Sigmoid colon (tissue), 6 donors: ENCODE measurements at regions not wholly inside any gene's neighbourhood (a gene's known extent, or its start where the extent isn't known, plus 50 kb on each side); places are given as distances from the start of the nearest gene placed in this dataset.

ENCODE experiments used
- DNase-seq: peaks from one replicate; pipeline ENCODE4 v3.0.0-alpha.2; 2019
- H3K27ac ChIP-seq, 4 donors: fragments of 200-600 bp; sonication (generic); one replicate each; pipeline ENCODE4 v1.5.1; 2016 to 2019; ENCODE audit warnings: mild to moderate bottlenecking in 1 of 4
- H3K27me3 ChIP-seq, 3 donors: fragments of 200-600 bp; sonication (generic); one replicate each; pipeline ENCODE4 v1.5.1; 2019; ENCODE audit warnings: mild to moderate bottlenecking in 1 of 3
- H3K36me3 ChIP-seq, 4 donors: fragments of 200-600 bp; sonication (generic); one replicate each; pipeline ENCODE4 v1.5.1; 2016 to 2019
- H3K4me1 ChIP-seq, 4 donors: fragments of 200-600 bp; sonication (generic); one replicate each; pipeline ENCODE4 v1.5.1; 2017 to 2019
- H3K4me3 ChIP-seq, 4 donors: fragments of 200-600 bp; sonication (generic); one replicate each; pipeline ENCODE4 v1.5.1; 2017 to 2019; ENCODE audit warnings: mild to moderate bottlenecking in 2 of 4, moderate library complexity in 1 of 4
- H3K9me3 ChIP-seq, 4 donors: fragments of 200-600 bp in 3 of 4; sonication (generic) in 3 of 4; one replicate each; pipeline versions ENCODE4 v1.5.1 to v1.6.1; 2013 to 2019
- EP300 ChIP-seq, 4 donors: sonication (generic); formaldehyde crosslinking; IDR thresholded peaks; one replicate each; pipeline ENCODE4 v1.6.1; 2017; ENCODE audit warnings: antibody characterized with exemption in 4 of 4
- POLR2A ChIP-seq, 2 donors: fragments of 450-650 bp; IDR thresholded peaks; one replicate each; pipeline ENCODE4 v1.6.1; 2016; ENCODE audit warnings: antibody characterized with exemption in 2 of 2, mild to moderate bottlenecking in 2 of 2, moderate library complexity in 2 of 2
- POLR2AphosphoS5 ChIP-seq, 4 donors: sonication (generic); formaldehyde crosslinking; IDR thresholded peaks; one replicate each; pipeline ENCODE4 v1.6.1; 2017; ENCODE audit warnings: antibody characterized with exemption in 4 of 4
- WGBS, 2 donors: extraction: QIAGEN DNeasy Blood & Tissue Kit; methylation state at CpG; one replicate each; pipeline ENCODE4 v1.1.7; 2013; 5-methylcytosine and 5-hydroxymethylcytosine counted together
- intact Hi-C: fragments of 100-400 bp; cut with DNase I; formaldehyde crosslinking; loops from one replicate; pipeline ENCODE4 v1.15.1; 2023
- TF ChIP-seq, protein P1 (sequence below), 4 experiments: fragments of 450-650 bp in 3 of 4; fragments of 200-600 bp in 1 of 4; IDR thresholded peaks; one replicate each; pipeline ENCODE4 v1.5.1; 2016 to 2019; ENCODE audit warnings: antibody characterized with exemption in 4 of 4, mild to moderate bottlenecking in 3 of 4, moderate library complexity in 2 of 4
- donor health status: healthy with polysubstance abuse.
- donor health status: healthy.

DNA sequence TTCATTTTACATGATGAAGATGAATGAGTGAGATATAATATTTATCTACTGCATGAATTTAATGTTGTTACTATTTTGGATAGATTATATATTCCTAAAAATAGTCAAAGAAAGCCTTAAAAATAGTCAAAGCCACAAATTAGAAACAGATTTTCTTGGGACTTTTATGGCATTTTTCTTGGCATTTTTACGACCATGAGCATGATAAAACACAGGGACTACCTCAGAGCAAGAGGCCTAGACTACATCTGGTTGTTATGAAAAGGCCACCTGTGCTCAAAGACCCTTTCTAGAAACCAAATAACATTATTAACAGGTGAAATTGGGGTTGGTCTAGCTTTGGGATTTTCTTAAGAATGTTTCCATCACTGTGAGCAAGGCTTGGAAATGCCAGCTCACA lies 281.0 kb downstream of the OXSM start:
- Histone ChIP-seq H3K4me1 (peaks cover 0 to 57% (median 21%) of the 10 kb centered on the region in 4 donors), H3K27ac (peak overlapping the region in 2 of 4 donors; percentile 22 to 70), H3K36me3 (no peaks in the 10 kb centered on the region), H3K4me3 (no peak overlapping the region), H3K9me3 (no peaks in the 10 kb centered on the region), H3K27me3 (no peaks in the 10 kb centered on the region)
- WGBS, 2 donors: 50 to 59% methylated on average over 1 of the region's 1 CpG
- intact Hi-C loops: no loop called here
- DNase-seq: no peak
- TF ChIP-seq EP300 (IDR thresholded peaks at IDR 0.05) (no peak), POLR2AphosphoS5 (IDR thresholded peaks at IDR 0.05) (peak in 2 of 4 donors; percentile 50 to 59)
- TF ChIP-seq, protein P1, sequence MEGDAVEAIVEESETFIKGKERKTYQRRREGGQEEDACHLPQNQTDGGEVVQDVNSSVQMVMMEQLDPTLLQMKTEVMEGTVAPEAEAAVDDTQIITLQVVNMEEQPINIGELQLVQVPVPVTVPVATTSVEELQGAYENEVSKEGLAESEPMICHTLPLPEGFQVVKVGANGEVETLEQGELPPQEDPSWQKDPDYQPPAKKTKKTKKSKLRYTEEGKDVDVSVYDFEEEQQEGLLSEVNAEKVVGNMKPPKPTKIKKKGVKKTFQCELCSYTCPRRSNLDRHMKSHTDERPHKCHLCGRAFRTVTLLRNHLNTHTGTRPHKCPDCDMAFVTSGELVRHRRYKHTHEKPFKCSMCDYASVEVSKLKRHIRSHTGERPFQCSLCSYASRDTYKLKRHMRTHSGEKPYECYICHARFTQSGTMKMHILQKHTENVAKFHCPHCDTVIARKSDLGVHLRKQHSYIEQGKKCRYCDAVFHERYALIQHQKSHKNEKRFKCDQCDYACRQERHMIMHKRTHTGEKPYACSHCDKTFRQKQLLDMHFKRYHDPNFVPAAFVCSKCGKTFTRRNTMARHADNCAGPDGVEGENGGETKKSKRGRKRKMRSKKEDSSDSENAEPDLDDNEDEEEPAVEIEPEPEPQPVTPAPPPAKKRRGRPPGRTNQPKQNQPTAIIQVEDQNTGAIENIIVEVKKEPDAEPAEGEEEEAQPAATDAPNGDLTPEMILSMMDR (IDR thresholded peaks at IDR 0.05): no peak

DNA sequence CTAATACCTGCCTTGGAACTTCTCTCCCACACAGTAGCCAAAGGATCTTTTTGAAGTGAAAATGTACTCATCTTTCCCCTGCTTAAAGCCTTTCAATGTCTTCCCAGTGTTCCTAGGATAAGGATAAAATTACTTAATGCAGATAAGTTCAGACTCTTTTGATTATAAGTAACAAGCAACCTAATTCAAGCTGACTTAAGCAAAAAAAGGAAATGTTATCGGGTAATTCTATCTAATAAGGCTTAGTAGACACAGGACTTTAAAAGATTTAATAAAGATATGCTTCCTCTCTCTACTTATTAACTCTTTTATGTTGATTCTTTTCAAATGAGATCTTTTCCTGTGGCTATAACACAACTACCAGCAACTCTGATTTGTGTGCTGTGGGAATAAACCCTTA lies 284.2 kb downstream of the OXSM start:
- no peak for DNase-seq
- Histone ChIP-seq H3K27ac (no peak overlapping the region), H3K36me3 (no peaks in the 10 kb centered on the region), H3K9me3 (no peaks in the 10 kb centered on the region), H3K4me3 (no peak overlapping the region), H3K27me3 (no peaks in the 10 kb centered on the region), H3K4me1 (peaks cover 0 to 25% (median 11%) of the 10 kb centered on the region in 4 donors)
- TF ChIP-seq, protein P1 (IDR thresholded peaks at IDR 0.05): no peak
- TF ChIP-seq POLR2AphosphoS5 (IDR thresholded peaks at IDR 0.05) (no peak), EP300 (IDR thresholded peaks at IDR 0.05) (no peak), POLR2A (IDR thresholded peaks at IDR 0.05) (no peak)
- intact Hi-C loops: no loop called here
- 89 to 95% methylated on average over 1 of the region's 1 CpG for WGBS, 2 donors

DNA sequence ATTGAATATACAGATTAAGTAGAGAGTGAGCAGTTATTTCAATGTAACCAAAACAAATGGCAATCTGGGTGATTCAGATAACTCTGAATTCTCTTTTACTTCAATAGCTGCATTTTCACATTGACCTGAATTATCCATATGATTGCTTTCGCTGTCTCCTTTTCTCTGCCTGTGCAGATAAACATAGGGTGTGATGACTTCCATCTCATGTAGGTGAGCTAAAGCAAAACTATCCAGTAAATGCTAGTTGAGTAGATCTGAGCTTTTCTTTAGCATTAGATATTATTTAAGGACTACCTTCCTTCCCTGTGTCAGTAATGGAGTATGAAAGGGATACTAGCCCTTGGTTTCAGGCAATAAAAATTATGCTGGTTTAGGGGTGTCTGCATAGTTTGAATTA lies 288.6 kb downstream of the OXSM start:
- no peak for DNase-seq
- Histone ChIP-seq H3K27ac (no peak overlapping the region), H3K9me3 (no peaks in the 10 kb centered on the region), H3K4me1 (peaks cover 0 to 10% (median under 1%) of the 10 kb centered on the region in 4 donors), H3K27me3 (no peaks in the 10 kb centered on the region), H3K4me3 (no peak overlapping the region), H3K36me3 (no peaks in the 10 kb centered on the region)
- TF ChIP-seq, protein P1 (IDR thresholded peaks at IDR 0.05): no peak
- TF ChIP-seq EP300 (IDR thresholded peaks at IDR 0.05) (no peak), POLR2A (IDR thresholded peaks at IDR 0.05) (no peak), POLR2AphosphoS5 (IDR thresholded peaks at IDR 0.05) (no peak)
- intact Hi-C loops: no loop called here
- WGBS, 2 donors: 87 to 92% methylated on average over 1 of the region's 1 CpG

- Histone ChIP-seq H3K4me1 (peaks cover 0 to 25% (median 2%) of the 10 kb centered on the region in 4 donors), H3K4me3 (no peak overlapping the region), H3K27me3 (no peaks in the 10 kb centered on the region), H3K36me3 (no peaks in the 10 kb centered on the region), H3K9me3 (no peaks in the 10 kb centered on the region), H3K27ac (no peak overlapping the region)
- intact Hi-C loops: no loop called here
- no peak for DNase-seq
- TF ChIP-seq POLR2A (IDR thresholded peaks at IDR 0.05) (no peak), POLR2AphosphoS5 (IDR thresholded peaks at IDR 0.05) (no peak), EP300 (IDR thresholded peaks at IDR 0.05) (no peak)
- TF ChIP-seq, protein P1 (IDR thresholded peaks at IDR 0.05): no peak
- 95 to 96% methylated on average over 1 of the region's 1 CpG for WGBS, 2 donors
These were observed 291.3 kb downstream of the OXSM start for GRCh38 chr3:26081166-26081565.

DNA sequence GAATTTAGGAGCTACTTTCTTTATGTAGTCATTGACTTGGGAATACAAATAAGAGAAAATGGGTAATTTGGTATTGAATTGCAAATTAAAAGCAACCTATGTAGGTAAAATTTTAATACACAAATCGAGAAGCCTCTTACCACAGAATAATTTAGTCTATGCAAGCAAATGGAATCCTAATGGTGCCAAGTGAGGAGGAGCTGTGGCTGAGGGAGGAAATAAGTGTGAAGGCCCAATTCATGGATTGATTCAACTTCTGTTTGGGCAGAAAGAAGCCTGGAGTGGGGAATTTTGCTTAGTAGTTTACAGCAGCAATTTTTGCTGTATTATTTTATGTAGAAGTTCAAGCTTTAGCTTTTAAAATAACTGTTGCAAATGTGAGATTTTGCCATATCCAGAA lies 291.9 kb downstream of the OXSM start:
- 56 to 68% methylated on average over 1 of the region's 1 CpG for WGBS, 2 donors
- Histone ChIP-seq H3K4me3 (no peak overlapping the region), H3K27me3 (no peaks in the 10 kb centered on the region), H3K9me3 (no peaks in the 10 kb centered on the region), H3K36me3 (no peaks in the 10 kb centered on the region), H3K27ac (no peak overlapping the region), H3K4me1 (peaks cover 0 to 25% (median 2%) of the 10 kb centered on the region in 4 donors)
- intact Hi-C loops: no loop called here
- DNase-seq: no peak
- TF ChIP-seq EP300 (IDR thresholded peaks at IDR 0.05) (no peak), POLR2A (IDR thresholded peaks at IDR 0.05) (no peak), POLR2AphosphoS5 (IDR thresholded peaks at IDR 0.05) (no peak)
- TF ChIP-seq, protein P1 (IDR thresholded peaks at IDR 0.05): no peak
